HG03095 (cell line): ENCODE measurements at regions not wholly inside any gene's neighbourhood (a gene's known extent, or its start where the extent isn't known, plus 50 kb on each side); places are given as distances from the start of the nearest gene placed in this dataset.
"Not testable (repeated sequence)": the region's sequence is repeated elsewhere in the genome, so short reads cannot be mapped to it uniquely, and the experiment has no call there.

Experiments
- ATAC-seq: cut with Tn5 transposase; IDR thresholded peaks from one replicate; pipeline ENCODE4 v1.9.1; 2021; ENCODE audit warnings: moderate library complexity; ENCODE audit not compliant: unreplicated experiment

- no peak for ATAC-seq
Observed at GRCh38 chr9:95788021-95788420, 87.5 kb upstream of the ERCC6L2 start.

- no peak for ATAC-seq
Observed at GRCh38 chr9:95785209-95785608, 90.3 kb upstream of the ERCC6L2 start.

- no peak for ATAC-seq
Observed at GRCh38 chr9:95784318-95784717, 91.2 kb upstream of the ERCC6L2 start.

- ATAC-seq: no peak
Observed at GRCh38 chr9:95783426-95783975, 92.0 kb upstream of the ERCC6L2 start.

- ATAC-seq: no peak
Observed at GRCh38 chr9:95780751-95781150, 94.7 kb upstream of the ERCC6L2 start.

- ATAC-seq: no peak
Observed at GRCh38 chr9:95780121-95780520, 95.4 kb upstream of the ERCC6L2 start.

GRCh38 chr9:95779597-95779996 lies 95.9 kb upstream of the ERCC6L2 start:
- not testable (repeated sequence) for ATAC-seq

GRCh38 chr9:95778957-95779356 lies 96.5 kb upstream of the ERCC6L2 start:
- ATAC-seq: no peak

GRCh38 chr9:95777136-95777535 lies 98.4 kb upstream of the ERCC6L2 start:
- ATAC-seq: no peak

- ATAC-seq: no peak
Observed at GRCh38 chr9:95776176-95776575, 99.3 kb upstream of the ERCC6L2 start.

- no peak for ATAC-seq
Observed at GRCh38 chr9:95775191-95775590, 100.3 kb upstream of the ERCC6L2 start.

- no peak for ATAC-seq
Observed at GRCh38 chr9:95773053-95773418, 102.5 kb upstream of the ERCC6L2 start.

- ATAC-seq: no peak
Observed at GRCh38 chr9:95772320-95773052, 103.0 kb upstream of the ERCC6L2 start.

GRCh38 chr9:95771556-95772246 lies 103.8 kb upstream of the ERCC6L2 start:
- no peak for ATAC-seq

GRCh38 chr9:95770653-95771131 lies 104.8 kb upstream of the ERCC6L2 start:
- no peak for ATAC-seq

- ATAC-seq: no peak
Observed at GRCh38 chr9:95769909-95770433, 105.5 kb upstream of the ERCC6L2 start.

- no peak for ATAC-seq
Observed at GRCh38 chr9:95769473-95769872, 106.0 kb upstream of the ERCC6L2 start.

GRCh38 chr9:95766906-95767305 lies 108.6 kb upstream of the ERCC6L2 start:
- no peak for ATAC-seq

- ATAC-seq: no peak
Observed at GRCh38 chr9:95764533-95765319, 110.8 kb upstream of the ERCC6L2 start.

- ATAC-seq: no peak
Observed at GRCh38 chr9:95763983-95764382, 111.5 kb upstream of the ERCC6L2 start.

GRCh38 chr9:95763006-95763405 lies 112.5 kb upstream of the ERCC6L2 start:
- no peak for ATAC-seq
